Neural crest cell (in vitro differentiated cells): ENCODE measurements at regions not wholly inside any gene's neighbourhood (a gene's known extent, or its start where the extent isn't known, plus 50 kb on each side); places are given as distances from the start of the nearest gene placed in this dataset.
A peak's percentile ranks its signal among the peaks of the same experiment; 100 is the strongest.

Experiments
- DNase-seq: peaks from one replicate; pipeline ENCODE4 v3.0.0; 2021; ENCODE audit warnings: low read depth, mixed read lengths, low spot score
- H3K27ac Mint-ChIP-seq: one replicate; pipeline ENCODE4 v1.8.0; 2021; ENCODE audit warnings: mild to moderate bottlenecking, mixed read lengths; ENCODE audit not compliant: unreplicated experiment
- H3K27me3 Mint-ChIP-seq: 2 replicates; pipeline ENCODE4 v1.8.0; 2021; ENCODE audit warnings: low read depth, mild to moderate bottlenecking, mixed read lengths
- H3K36me3 Mint-ChIP-seq: 2 replicates; pipeline ENCODE4 v1.8.0; 2021; ENCODE audit warnings: low read depth, mild to moderate bottlenecking, mixed read lengths
- H3K4me1 Mint-ChIP-seq: 2 replicates; pipeline ENCODE4 v1.8.0; 2021; ENCODE audit warnings: mixed read lengths
- H3K4me3 Mint-ChIP-seq: one replicate; pipeline ENCODE4 v1.8.0; 2021; ENCODE audit warnings: mild to moderate bottlenecking, mixed read lengths
- H3K9me3 Mint-ChIP-seq: 2 replicates; pipeline ENCODE4 v1.8.0; 2021; ENCODE audit warnings: mixed read lengths
- TF ChIP-seq, protein P1 (sequence below): fragments of 200-600 bp; sonication (generic); conservative IDR thresholded peaks from 2 replicates; pipeline ENCODE4 v1.5.0; 2021; ENCODE audit warnings: antibody characterized with exemption, mild to moderate bottlenecking

- no peaks in the 10 kb centered on the region for H3K27me3 Mint-ChIP-seq
- H3K4me1 Mint-ChIP-seq, result peaks cover 40% of the 10 kb centered on the region
- peak overlapping the region; percentile 88 for H3K27ac Mint-ChIP-seq
- peak overlapping the region; percentile 17 for H3K4me3 Mint-ChIP-seq
- TF ChIP-seq, protein P1, sequence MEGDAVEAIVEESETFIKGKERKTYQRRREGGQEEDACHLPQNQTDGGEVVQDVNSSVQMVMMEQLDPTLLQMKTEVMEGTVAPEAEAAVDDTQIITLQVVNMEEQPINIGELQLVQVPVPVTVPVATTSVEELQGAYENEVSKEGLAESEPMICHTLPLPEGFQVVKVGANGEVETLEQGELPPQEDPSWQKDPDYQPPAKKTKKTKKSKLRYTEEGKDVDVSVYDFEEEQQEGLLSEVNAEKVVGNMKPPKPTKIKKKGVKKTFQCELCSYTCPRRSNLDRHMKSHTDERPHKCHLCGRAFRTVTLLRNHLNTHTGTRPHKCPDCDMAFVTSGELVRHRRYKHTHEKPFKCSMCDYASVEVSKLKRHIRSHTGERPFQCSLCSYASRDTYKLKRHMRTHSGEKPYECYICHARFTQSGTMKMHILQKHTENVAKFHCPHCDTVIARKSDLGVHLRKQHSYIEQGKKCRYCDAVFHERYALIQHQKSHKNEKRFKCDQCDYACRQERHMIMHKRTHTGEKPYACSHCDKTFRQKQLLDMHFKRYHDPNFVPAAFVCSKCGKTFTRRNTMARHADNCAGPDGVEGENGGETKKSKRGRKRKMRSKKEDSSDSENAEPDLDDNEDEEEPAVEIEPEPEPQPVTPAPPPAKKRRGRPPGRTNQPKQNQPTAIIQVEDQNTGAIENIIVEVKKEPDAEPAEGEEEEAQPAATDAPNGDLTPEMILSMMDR, result no peak
- H3K9me3 Mint-ChIP-seq, result no peaks in the 10 kb centered on the region
- no peak for DNase-seq
- no peaks in the 10 kb centered on the region for H3K36me3 Mint-ChIP-seq
These were observed 89.0 kb upstream of the SPRED1 start for GRCh38 chr15:38163658-38164057.

DNA sequence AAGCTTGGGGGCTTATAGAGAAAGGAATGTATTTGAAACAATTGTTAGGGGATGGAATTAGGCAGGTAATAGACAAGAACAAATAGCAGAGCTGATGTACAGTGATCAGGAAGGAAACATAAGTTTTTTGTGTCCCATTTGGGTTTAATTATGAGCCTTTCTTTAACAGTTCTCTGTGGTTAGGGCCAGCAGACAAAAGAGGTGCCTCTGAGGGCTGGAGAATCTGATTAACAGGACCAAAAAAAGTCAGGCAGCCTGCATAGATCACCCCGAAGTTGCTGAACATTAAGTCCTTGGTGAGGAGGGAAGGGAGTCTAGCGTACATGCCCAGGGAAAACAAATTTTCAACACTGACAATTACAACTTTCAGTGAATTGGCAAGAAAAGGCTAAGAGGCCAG lies 88.6 kb upstream of the SPRED1 start:
- H3K4me1 Mint-ChIP-seq, result peaks cover 35% of the 10 kb centered on the region
- H3K9me3 Mint-ChIP-seq, result no peaks in the 10 kb centered on the region
- no peaks in the 10 kb centered on the region for H3K27me3 Mint-ChIP-seq
- DNase-seq, result no peak
- TF ChIP-seq, protein P1, result no peak
- H3K36me3 Mint-ChIP-seq, result no peaks in the 10 kb centered on the region
- peak overlapping the region; percentile 17 for H3K4me3 Mint-ChIP-seq
- peak overlapping the region; percentile 88 for H3K27ac Mint-ChIP-seq

DNA sequence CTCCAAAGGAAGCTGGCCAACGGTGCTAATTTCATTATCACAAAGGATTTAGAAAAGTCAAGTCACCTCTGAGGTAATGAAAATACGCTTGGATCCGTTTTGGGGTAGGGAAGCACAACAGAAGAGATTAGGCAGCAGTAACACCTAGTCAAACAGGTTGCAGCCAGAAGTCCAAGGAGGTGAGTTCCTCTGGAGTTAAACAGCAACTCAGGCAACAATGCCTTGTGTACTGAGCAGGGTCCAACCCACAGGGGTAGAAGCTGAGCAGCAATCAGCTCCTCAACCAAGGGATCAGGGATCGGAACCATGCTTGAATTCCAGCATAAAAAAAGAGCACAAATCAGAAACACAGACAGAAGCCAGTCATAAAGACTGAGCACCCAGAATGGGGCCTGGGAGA lies 88.1 kb upstream of the SPRED1 start:
- peak overlapping the region; percentile 88 for H3K27ac Mint-ChIP-seq
- no peaks in the 10 kb centered on the region for H3K27me3 Mint-ChIP-seq
- no peak overlapping the region for H3K4me3 Mint-ChIP-seq
- TF ChIP-seq, protein P1, result no peak
- no peak for DNase-seq
- H3K36me3 Mint-ChIP-seq, result no peaks in the 10 kb centered on the region
- H3K4me1 Mint-ChIP-seq, result peaks cover 35% of the 10 kb centered on the region
- no peaks in the 10 kb centered on the region for H3K9me3 Mint-ChIP-seq

DNA sequence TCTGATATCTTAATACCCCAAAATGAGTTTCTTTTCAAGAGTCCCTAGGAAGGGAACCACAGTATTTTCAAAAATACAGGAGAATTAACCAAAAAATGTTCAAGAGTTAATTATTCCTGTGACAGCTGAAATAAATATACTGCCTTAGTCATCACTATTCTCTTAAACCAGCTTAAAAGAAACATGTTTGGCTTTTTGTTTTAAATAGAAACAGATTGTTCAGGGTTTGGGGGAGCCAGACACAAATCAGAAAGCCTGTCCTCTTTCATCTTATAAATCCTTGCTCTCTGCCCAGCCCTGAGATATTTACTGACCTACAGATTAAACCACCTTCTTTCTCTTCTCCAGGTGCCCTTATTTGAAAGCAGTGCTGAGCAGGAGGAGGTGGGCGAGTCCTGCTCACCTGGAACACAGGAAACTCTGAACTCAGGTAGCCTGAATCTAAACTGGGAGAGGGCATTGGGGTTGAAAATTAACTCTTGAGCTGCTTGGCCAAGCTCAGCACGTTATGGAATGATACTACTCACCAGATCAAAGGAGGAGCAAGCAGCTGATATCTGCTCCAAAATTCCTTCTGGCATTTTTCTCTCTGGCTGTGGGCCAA lies 84.1 kb upstream of the SPRED1 start:
- H3K4me1 Mint-ChIP-seq, result peaks cover 36% of the 10 kb centered on the region
- H3K27me3 Mint-ChIP-seq, result no peaks in the 10 kb centered on the region
- TF ChIP-seq, protein P1, result no peak
- no peak overlapping the region for H3K4me3 Mint-ChIP-seq
- no peak for DNase-seq
- no peak overlapping the region for H3K27ac Mint-ChIP-seq
- no peaks in the 10 kb centered on the region for H3K36me3 Mint-ChIP-seq
- H3K9me3 Mint-ChIP-seq, result peaks cover 4% of the 10 kb centered on the region

DNA sequence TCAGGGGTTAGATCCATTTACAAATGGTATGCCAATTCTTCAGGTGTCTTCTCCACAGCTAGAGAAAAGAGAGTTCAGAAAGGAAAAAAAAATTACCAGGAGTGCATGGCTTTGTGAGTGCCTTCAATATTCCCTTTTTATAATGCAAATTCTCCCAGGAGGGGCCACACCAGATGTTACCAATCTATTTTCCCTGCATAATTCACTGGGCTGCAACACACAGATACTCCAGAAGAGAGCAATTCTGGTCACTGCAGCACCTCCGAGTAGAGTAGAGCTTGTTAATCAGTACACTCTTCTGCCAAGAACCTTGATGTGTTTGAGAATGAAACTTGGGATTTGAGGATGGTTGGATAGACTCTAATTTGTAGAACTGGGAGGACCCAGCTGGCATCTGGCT lies 80.7 kb upstream of the SPRED1 start:
- Mint-ChIP-seq H3K9me3 (peaks cover 4% of the 10 kb centered on the region), H3K4me3 (no peak overlapping the region), H3K27ac (no peak overlapping the region), H3K4me1 (peaks cover 45% of the 10 kb centered on the region), H3K27me3 (no peaks in the 10 kb centered on the region), H3K36me3 (no peaks in the 10 kb centered on the region)
- no peak for DNase-seq
- TF ChIP-seq, protein P1, result no peak

DNA sequence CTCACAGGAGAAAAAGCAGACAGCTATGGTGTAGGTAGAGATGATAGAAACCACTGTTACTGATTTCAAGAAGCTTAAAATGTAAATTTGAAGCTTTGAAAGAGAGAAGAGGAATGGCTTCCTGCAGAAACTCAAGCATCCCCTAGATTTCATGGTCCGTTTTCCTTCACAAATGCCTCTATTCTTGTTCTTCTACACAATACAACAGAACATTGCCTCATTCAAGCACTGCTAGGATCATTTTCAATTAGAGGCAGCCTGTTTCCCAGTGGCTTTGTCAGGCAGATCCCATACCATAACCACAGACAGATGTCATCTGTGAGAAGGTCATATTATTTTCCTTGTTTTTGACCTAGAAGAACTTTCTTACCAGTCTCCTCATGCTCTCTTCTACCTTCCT lies 77.9 kb upstream of the SPRED1 start:
- DNase-seq, result no peak
- Mint-ChIP-seq H3K4me3 (no peak overlapping the region), H3K36me3 (no peaks in the 10 kb centered on the region), H3K27me3 (no peaks in the 10 kb centered on the region), H3K4me1 (peaks cover 49% of the 10 kb centered on the region), H3K27ac (peak overlapping the region; percentile 1), H3K9me3 (peaks cover 4% of the 10 kb centered on the region)
- TF ChIP-seq, protein P1, result no peak
